RWPE2 (cell line): ENCODE measurements at regions not wholly inside any gene's neighbourhood (a gene's known extent, or its start where the extent isn't known, plus 50 kb on each side); places are given as distances from the start of the nearest gene placed in this dataset.

Experiments
- ATAC-seq: fragments of 200-7000 bp; cut with Tn5 transposase; 3 replicates; pipeline ENCODE4 v1.9.1; 2021; ENCODE audit warnings: low read depth
- DNase-seq: peaks from one replicate; pipeline ENCODE4 v3.0.0-alpha.2; 2020; ENCODE audit warnings: low spot score
- H3K27ac ChIP-seq: fragments of 450-650 bp; 2 replicates; pipeline ENCODE4 v1.5.1; 2017; ENCODE audit warnings: mild to moderate bottlenecking; ENCODE audit not compliant: poor library complexity, severe bottlenecking
- H3K27me3 ChIP-seq: fragments of 250-450 bp; sonication (Bioruptor Pico); 2 replicates; pipeline ENCODE4 v1.5.1; 2021; ENCODE audit warnings: mild to moderate bottlenecking, moderate library complexity; ENCODE audit not compliant: insufficient read depth, poor library complexity, severe bottlenecking
- H3K36me3 ChIP-seq: fragments of 250-450 bp; sonication (Bioruptor Pico); 2 replicates; pipeline ENCODE4 v1.5.1; 2020; ENCODE audit warnings: low read depth, mild to moderate bottlenecking, moderate library complexity
- H3K4me1 ChIP-seq: fragments of 250-450 bp; sonication (Bioruptor Pico); 2 replicates; pipeline ENCODE4 v1.5.1; 2021; ENCODE audit warnings: mild to moderate bottlenecking, moderate library complexity; ENCODE audit not compliant: insufficient read depth, poor library complexity, severe bottlenecking
- H3K4me3 ChIP-seq: fragments of 250-450 bp; sonication (Bioruptor Pico); 2 replicates; pipeline ENCODE4 v1.5.1; 2021; ENCODE audit warnings: mild to moderate bottlenecking, moderate library complexity; ENCODE audit not compliant: severe bottlenecking
- H3K9me3 ChIP-seq: fragments of 250-450 bp; sonication (Bioruptor Pico); 2 replicates; pipeline ENCODE4 v1.5.1; 2021; ENCODE audit warnings: mild to moderate bottlenecking, moderate library complexity; ENCODE audit not compliant: severe bottlenecking
- CTCF ChIP-seq: fragments of 450-650 bp; IDR thresholded peaks from one replicate; pipeline ENCODE4 v1.5.1; 2017; ENCODE audit warnings: mild to moderate bottlenecking, moderate library complexity; ENCODE audit not compliant: poor library complexity, severe bottlenecking

DNA sequence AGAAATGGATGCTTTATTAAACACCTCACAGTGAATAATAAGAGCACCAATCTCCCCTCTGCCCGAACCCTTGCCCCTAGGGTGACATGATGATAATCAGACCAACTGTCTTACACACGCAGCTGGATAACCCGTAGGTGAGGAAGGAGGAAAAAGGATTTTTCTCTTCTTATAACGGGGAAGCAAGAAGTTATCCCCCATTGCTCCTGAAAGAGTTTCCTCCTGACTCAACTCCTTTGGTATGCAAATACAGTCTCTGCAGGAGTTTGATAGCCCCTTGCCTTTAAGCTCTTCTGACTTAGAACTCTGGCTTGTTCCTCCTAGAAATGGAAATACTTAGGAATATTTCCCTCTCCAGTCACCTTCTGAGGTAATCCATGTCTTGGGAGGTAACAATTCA lies 455.8 kb downstream of the TMEM135 start:
- Histone ChIP-seq H3K36me3 (no peaks in the 10 kb centered on the region), H3K4me3 (no peak overlapping the region), H3K4me1 (no peaks in the 10 kb centered on the region), H3K27me3 (no peaks in the 10 kb centered on the region), H3K9me3 (no peaks in the 10 kb centered on the region), H3K27ac (no peak overlapping the region)
- TF ChIP-seq CTCF, result no peak
- no peak for ATAC-seq
- DNase-seq, result no peak

GRCh38 chr11:87491381-87491780 lies 453.6 kb downstream of the TMEM135 start:
- no peak for ATAC-seq
- DNase-seq, result no peak
- no peak for TF ChIP-seq CTCF

GRCh38 chr11:87490671-87491070 lies 452.9 kb downstream of the TMEM135 start:
- no peak for DNase-seq
- no peak for TF ChIP-seq CTCF
- H3K4me1 ChIP-seq, result no peaks in the 10 kb centered on the region
- H3K36me3 ChIP-seq, result no peaks in the 10 kb centered on the region
- ATAC-seq, result no peak
- H3K27me3 ChIP-seq, result no peaks in the 10 kb centered on the region
- no peak overlapping the region for H3K27ac ChIP-seq
- H3K4me3 ChIP-seq, result no peak overlapping the region
- no peaks in the 10 kb centered on the region for H3K9me3 ChIP-seq

More at GRCh38 chr11:87491381-87491780, 453.6 kb downstream of the TMEM135 start:
- Histone ChIP-seq H3K9me3 (no peaks in the 10 kb centered on the region), H3K4me3 (no peak overlapping the region), H3K27me3 (no peaks in the 10 kb centered on the region), H3K27ac (no peak overlapping the region), H3K4me1 (no peaks in the 10 kb centered on the region), H3K36me3 (no peaks in the 10 kb centered on the region)

- H3K4me1 ChIP-seq, result no peaks in the 10 kb centered on the region
- H3K27me3 ChIP-seq, result peaks cover 5% of the 10 kb centered on the region
- DNase-seq (no peak), ATAC-seq (no peak)
- H3K27ac ChIP-seq, result no peak overlapping the region
- no peak overlapping the region for H3K4me3 ChIP-seq
- TF ChIP-seq CTCF, result no peak
- no peaks in the 10 kb centered on the region for H3K36me3 ChIP-seq
- H3K9me3 ChIP-seq, result no peaks in the 10 kb centered on the region
Measured at GRCh38 chr11:87484566-87484965, 446.8 kb downstream of the TMEM135 start.

DNA sequence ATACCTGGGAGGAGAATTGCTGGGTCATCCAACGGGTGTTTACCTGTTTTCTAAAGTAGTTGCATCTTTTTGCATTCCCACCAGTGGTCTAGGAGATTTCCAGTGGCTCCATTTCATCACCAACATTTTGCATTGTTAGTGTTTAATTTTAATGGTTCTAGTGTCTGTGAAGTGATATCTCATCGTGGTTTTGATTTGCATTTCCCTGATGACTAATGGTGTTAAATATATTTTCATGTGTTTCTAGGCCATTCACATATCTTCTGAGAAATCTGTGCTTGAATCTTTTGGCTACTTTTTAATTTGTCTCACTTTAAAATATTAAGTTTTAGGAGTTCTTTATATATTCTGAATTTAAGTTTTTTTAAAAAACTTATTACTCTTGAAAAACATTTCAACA lies 439.6 kb downstream of the TMEM135 start:
- no peaks in the 10 kb centered on the region for H3K4me1 ChIP-seq
- DNase-seq (no peak), ATAC-seq (no peak)
- H3K27me3 ChIP-seq, result no peaks in the 10 kb centered on the region
- TF ChIP-seq CTCF, result no peak
- H3K9me3 ChIP-seq, result no peaks in the 10 kb centered on the region
- no peak overlapping the region for H3K27ac ChIP-seq
- H3K4me3 ChIP-seq, result no peak overlapping the region
- no peaks in the 10 kb centered on the region for H3K36me3 ChIP-seq
